Adrenal gland (tissue), 5 donors: ENCODE measurements at regions not wholly inside any gene's neighbourhood (a gene's known extent, or its start where the extent isn't known, plus 50 kb on each side); places are given as distances from the start of the nearest gene placed in this dataset.

Experiments used
- CTCF ChIP-seq, 6 experiments: fragments of 450-650 bp in 4 of 6; fragments of 200-600 bp in 2 of 6; sonication (generic) in 1 of 6; IDR thresholded peaks; 1 replicate in 5 of 6; 2 replicates in 1 of 6; pipeline versions ENCODE4 v1.5.1 to v1.8.0; 2016 to 2021; ENCODE audit warnings: antibody characterized with exemption in 6 of 6, mild to moderate bottlenecking in 2 of 6, moderate library complexity in 1 of 6
- POLR2A ChIP-seq, 2 donors: fragments of 450-650 bp; IDR thresholded peaks; one replicate each; pipeline ENCODE4 v1.6.1; 2017; ENCODE audit warnings: antibody characterized with exemption in 2 of 2, mild to moderate bottlenecking in 2 of 2, moderate library complexity in 1 of 2
- donor health status: DM: no; HTN: no; CAD: no.

GRCh38 chr11:39968071-39968470, 1491.4 kb downstream of the LRRC4C start:
- TF ChIP-seq CTCF (IDR thresholded peaks at IDR 0.05) (no peak), POLR2A (IDR thresholded peaks at IDR 0.05) (no peak)
